ENCODE measurements at regions not wholly inside any gene's neighbourhood (a gene's known extent, or its start where the extent isn't known, plus 50 kb on each side); places are given as distances from the start of the nearest gene placed in this dataset.
A peak's percentile ranks its signal among the peaks of the same experiment; 100 is the strongest.

DNA sequence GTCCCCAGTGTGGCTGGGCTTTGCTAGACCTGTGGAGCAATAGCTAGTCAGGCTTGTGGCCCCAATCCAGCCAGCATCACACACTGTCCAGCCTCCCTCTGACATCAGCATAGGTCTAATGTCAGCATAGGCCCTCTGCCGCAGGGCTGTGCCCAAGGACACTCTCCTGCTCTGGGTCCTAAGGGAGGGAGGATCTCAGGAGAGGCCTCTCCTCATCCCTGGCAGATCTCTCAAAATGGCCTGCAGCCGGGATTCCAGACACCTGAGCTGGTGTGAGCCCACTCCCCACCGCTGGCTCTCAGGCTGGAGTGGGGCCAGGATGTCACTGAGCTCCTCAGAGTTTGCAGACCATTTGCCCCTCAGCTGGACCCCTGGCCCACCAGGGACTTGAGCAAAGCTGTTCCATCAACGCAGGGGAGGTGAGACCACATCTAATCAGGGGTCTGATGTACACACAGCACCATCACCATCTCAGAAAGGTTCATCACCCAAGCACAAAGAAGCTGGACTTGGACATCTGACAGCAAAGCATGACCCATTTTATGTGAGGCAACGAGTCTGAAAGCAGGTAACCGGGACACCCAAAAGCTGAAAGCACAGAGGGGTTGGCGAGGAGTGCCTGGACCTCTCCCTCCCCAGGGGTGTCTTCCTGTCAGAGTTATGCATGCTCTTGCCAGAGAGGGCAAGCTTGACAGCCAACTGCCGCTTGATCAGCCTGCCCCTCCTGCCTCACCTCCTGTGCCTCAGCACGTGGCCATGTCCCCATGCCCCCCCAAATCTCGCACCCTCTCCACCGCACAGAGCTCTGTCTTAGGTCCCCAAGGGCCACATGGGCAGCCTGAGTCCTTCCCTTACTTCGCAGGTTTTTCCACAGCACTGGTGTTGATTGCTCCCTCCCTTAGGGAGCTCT lies 69.7 kb upstream of the SEPTIN5 start:
- POLR2A ChIA-PET (ENCODE audit: low non-redundant PET), result no interaction called here
- no peak overlapping the region for H3K4me3 ChIP-seq (ENCODE audit: low read depth, low read length, poor library complexity, severe bottlenecking)
- BruUV-seq (replicated peaks), result no TSS peak
- no peaks in the 10 kb centered on the region for H3K36me3 ChIP-seq (ENCODE audit: insufficient read depth, low read length, poor library complexity, severe bottlenecking)
- no peak for DNase-seq (ENCODE audit: low spot score)
- TF ChIP-seq EZH2 (IDR thresholded peaks at IDR 0.05; ENCODE audit: borderline replicate concordance, low read depth, low read length, poor library complexity, severe bottlenecking), result no peak
- TF ChIP-seq, protein P1, sequence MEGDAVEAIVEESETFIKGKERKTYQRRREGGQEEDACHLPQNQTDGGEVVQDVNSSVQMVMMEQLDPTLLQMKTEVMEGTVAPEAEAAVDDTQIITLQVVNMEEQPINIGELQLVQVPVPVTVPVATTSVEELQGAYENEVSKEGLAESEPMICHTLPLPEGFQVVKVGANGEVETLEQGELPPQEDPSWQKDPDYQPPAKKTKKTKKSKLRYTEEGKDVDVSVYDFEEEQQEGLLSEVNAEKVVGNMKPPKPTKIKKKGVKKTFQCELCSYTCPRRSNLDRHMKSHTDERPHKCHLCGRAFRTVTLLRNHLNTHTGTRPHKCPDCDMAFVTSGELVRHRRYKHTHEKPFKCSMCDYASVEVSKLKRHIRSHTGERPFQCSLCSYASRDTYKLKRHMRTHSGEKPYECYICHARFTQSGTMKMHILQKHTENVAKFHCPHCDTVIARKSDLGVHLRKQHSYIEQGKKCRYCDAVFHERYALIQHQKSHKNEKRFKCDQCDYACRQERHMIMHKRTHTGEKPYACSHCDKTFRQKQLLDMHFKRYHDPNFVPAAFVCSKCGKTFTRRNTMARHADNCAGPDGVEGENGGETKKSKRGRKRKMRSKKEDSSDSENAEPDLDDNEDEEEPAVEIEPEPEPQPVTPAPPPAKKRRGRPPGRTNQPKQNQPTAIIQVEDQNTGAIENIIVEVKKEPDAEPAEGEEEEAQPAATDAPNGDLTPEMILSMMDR (conservative IDR thresholded peaks at IDR 0.05; ENCODE audit: low read depth, low read length), result no peak
- H3K4me1 ChIP-seq (ENCODE audit: insufficient read depth, low read length, poor library complexity, severe bottlenecking), result no peaks in the 10 kb centered on the region
- no peaks in the 10 kb centered on the region for H3K27me3 ChIP-seq (replicated peaks; ENCODE audit: insufficient read depth, low read depth, low read length, poor library complexity)
- H3K27ac ChIP-seq (ENCODE audit: low read depth, low read length, poor library complexity, severe bottlenecking), result no peak overlapping the region
- intact Hi-C loops (cut with micrococcal nuclease; ENCODE audit: unreplicated experiment), result no loop called here
- CTCF ChIA-PET, result interaction anchor here (1.2 kb wide), 1 partner anchor 15 kb away, joined by 3 read pairs; no protein-coding TSS in a partner anchor
- peaks cover 28% of the 10 kb centered on the region for H3K9me3 ChIP-seq (ENCODE audit: low read depth, low read length, poor library complexity, severe bottlenecking)

DNA sequence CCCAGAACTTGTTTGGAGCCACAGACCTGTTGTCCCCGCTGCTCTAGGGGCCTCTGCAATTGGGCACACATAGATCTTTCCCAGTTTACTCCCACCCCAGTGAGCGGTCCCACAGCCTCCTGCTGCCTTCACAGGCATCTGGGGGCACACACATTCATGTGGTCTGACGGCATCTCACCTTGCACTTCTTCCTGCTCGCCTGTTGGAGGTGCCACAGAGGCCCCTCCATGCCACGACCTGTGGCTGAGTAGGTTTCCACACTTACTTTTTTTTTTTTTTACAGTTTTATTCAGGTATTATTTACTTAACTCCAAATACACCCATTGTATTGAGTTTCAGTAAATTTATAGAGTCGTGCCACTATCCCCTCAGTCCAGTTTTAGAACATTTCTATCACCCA lies 68.9 kb upstream of the SEPTIN5 start:
- no peak overlapping the region for H3K27ac ChIP-seq (ENCODE audit: low read depth, low read length, poor library complexity, severe bottlenecking)
- no peak for DNase-seq (ENCODE audit: low spot score)
- no peaks in the 10 kb centered on the region for H3K4me1 ChIP-seq (ENCODE audit: insufficient read depth, low read length, poor library complexity, severe bottlenecking)
- no peaks in the 10 kb centered on the region for H3K27me3 ChIP-seq (replicated peaks; ENCODE audit: insufficient read depth, low read depth, low read length, poor library complexity)
- H3K36me3 ChIP-seq (ENCODE audit: insufficient read depth, low read length, poor library complexity, severe bottlenecking), result no peaks in the 10 kb centered on the region
- CTCF ChIA-PET, result interaction anchor here (1.2 kb wide), 1 partner anchor 16 kb away, joined by 3 read pairs; no protein-coding TSS in a partner anchor
- BruUV-seq (replicated peaks), result no TSS peak
- peaks cover 28% of the 10 kb centered on the region for H3K9me3 ChIP-seq (ENCODE audit: low read depth, low read length, poor library complexity, severe bottlenecking)
- POLR2A ChIA-PET (ENCODE audit: low non-redundant PET), result no interaction called here
- TF ChIP-seq EZH2 (IDR thresholded peaks at IDR 0.05; ENCODE audit: borderline replicate concordance, low read depth, low read length, poor library complexity, severe bottlenecking), result no peak
- TF ChIP-seq, protein P1 (conservative IDR thresholded peaks at IDR 0.05; ENCODE audit: low read depth, low read length), result 0 out of 2 replicates have a peak, but pooled peaks have one; percentile 17
- no peak overlapping the region for H3K4me3 ChIP-seq (ENCODE audit: low read depth, low read length, poor library complexity, severe bottlenecking)
- intact Hi-C loops (cut with micrococcal nuclease; ENCODE audit: unreplicated experiment), result no loop called here

DNA sequence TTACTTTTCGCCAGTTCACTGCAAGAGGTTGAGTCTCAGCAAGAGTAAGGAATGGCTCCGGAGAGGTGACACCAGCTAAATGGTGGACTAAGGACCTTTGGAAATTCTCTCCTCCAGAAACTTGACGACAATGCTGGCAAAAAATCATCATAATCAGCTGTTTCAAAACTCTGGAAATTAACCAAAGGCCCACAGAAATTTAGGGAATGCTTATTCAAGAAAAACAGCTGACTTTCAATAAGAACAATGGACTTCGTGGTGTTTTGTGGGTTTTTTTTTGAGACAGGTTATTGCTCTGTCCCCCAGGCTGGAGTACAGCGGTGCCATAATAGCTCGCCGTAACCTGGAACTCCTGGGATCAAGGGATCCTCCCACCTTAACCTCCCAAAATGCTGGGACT lies 68.4 kb upstream of the SEPTIN5 start:
- POLR2A ChIA-PET (ENCODE audit: low non-redundant PET), result no interaction called here
- no peaks in the 10 kb centered on the region for H3K4me1 ChIP-seq (ENCODE audit: insufficient read depth, low read length, poor library complexity, severe bottlenecking)
- H3K4me3 ChIP-seq (ENCODE audit: low read depth, low read length, poor library complexity, severe bottlenecking), result no peak overlapping the region
- no TSS peak for BruUV-seq (replicated peaks)
- H3K36me3 ChIP-seq (ENCODE audit: insufficient read depth, low read length, poor library complexity, severe bottlenecking), result no peaks in the 10 kb centered on the region
- DNase-seq (ENCODE audit: low spot score), result no peak
- CTCF ChIA-PET, result no interaction called here
- intact Hi-C loops (cut with micrococcal nuclease; ENCODE audit: unreplicated experiment), result no loop called here
- TF ChIP-seq, protein P1 (conservative IDR thresholded peaks at IDR 0.05; ENCODE audit: low read depth, low read length), result no peak
- peaks cover 28% of the 10 kb centered on the region for H3K9me3 ChIP-seq (ENCODE audit: low read depth, low read length, poor library complexity, severe bottlenecking)
- H3K27me3 ChIP-seq (replicated peaks; ENCODE audit: insufficient read depth, low read depth, low read length, poor library complexity), result no peaks in the 10 kb centered on the region
- H3K27ac ChIP-seq (ENCODE audit: low read depth, low read length, poor library complexity, severe bottlenecking), result no peak overlapping the region
